Testis (tissue), 2 donors: ENCODE measurements at regions not wholly inside any gene's neighbourhood (a gene's known extent, or its start where the extent isn't known, plus 50 kb on each side); places are given as distances from the start of the nearest gene placed in this dataset.
"Not testable (repeated sequence)": the region's sequence is repeated elsewhere in the genome, so short reads cannot be mapped to it uniquely, and the experiment has no call there.

Experiments
- DNase-seq: peaks from one replicate; pipeline ENCODE4 v3.0.0-alpha.2; 2019
- H3K27ac ChIP-seq, 2 donors: fragments of 200-600 bp; sonication (generic); one replicate each; pipeline ENCODE4 v1.5.1; 2019
- H3K27me3 ChIP-seq: fragments of 200-600 bp; sonication (generic); one replicate; pipeline ENCODE4 v1.5.1; 2019
- H3K36me3 ChIP-seq: fragments of 200-600 bp; sonication (generic); one replicate; pipeline ENCODE4 v1.5.1; 2017; ENCODE audit warnings: low read depth; ENCODE audit errors: missing control alignments
- H3K4me1 ChIP-seq: fragments of 200-600 bp; sonication (generic); one replicate; pipeline ENCODE4 v1.5.1; 2019
- H3K4me3 ChIP-seq, 2 donors: fragments of 200-600 bp; sonication (generic); one replicate each; pipeline ENCODE4 v1.5.1; 2017 to 2019
- H3K9me3 ChIP-seq: fragments of 200-600 bp; sonication (generic); one replicate; pipeline ENCODE4 v1.5.1; 2017
- POLR2A ChIP-seq: fragments of 450-650 bp; IDR thresholded peaks from one replicate; pipeline ENCODE4 v1.6.1; 2017; ENCODE audit warnings: antibody characterized with exemption, mild to moderate bottlenecking, moderate library complexity
- WGBS, 2 donors: methylation state at CpG; one replicate each; pipeline ENCODE4 v1.1.5; 2018; 5-methylcytosine and 5-hydroxymethylcytosine counted together
- intact Hi-C: fragments of 100-400 bp; cut with DNase I; formaldehyde crosslinking; loops from one replicate; pipeline ENCODE4 v1.15.1; 2023; ENCODE audit warnings: low total_unique reads
- TF ChIP-seq, protein P1 (sequence below), 3 experiments: fragments of 450-650 bp in 2 of 3; fragments of 200-600 bp in 1 of 3; sonication (generic) in 1 of 3; IDR thresholded peaks; one replicate each; pipeline ENCODE4 v1.5.1; 2016 to 2019; ENCODE audit warnings: antibody characterized with exemption in 3 of 3, mild to moderate bottlenecking in 2 of 3, moderate library complexity in 1 of 3

DNA sequence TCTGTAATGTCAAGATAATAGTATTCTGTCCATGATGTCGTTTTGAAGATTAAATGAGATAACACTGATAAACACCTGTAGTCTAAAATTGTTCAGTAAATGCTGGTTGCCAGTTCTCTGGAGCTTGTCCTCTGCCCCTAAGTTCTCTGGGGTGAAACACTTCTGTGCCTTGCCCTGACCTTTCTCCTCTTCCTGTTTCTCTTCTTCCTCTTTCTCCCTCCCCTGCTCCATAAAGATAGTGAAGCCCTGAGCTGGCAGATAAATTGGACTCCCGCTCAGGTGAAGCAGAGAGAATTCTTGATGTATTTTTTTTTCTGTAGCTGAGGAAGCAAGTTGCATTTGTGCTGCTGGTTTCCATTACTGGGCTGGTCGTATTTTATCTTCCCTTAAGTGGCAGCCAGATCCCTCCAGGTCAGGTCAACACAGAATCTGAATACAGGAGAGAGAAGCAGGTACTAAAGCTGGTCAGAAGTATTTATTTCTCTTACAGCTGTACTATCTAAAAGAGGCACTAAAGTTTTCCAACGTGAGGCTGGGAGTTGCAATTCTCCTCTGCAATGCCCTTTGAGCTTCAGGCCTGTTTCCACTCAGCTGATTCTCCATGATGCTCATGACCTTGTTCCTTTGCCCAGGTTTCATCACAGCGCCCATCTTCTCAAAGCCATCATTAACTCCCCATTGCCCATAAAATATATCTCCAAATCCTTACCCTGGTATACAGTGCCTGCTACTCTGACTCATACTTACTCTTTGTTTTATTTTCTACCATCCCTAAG, 319.3 kb upstream of the CFAP20DC start:
- H3K36me3 ChIP-seq = no peaks in the 10 kb centered on the region
- H3K9me3 ChIP-seq = no peaks in the 10 kb centered on the region
- no peak overlapping the region for H3K27ac ChIP-seq
- DNase-seq = no peak
- intact Hi-C loops = no loop called here
- no peak overlapping the region for H3K4me3 ChIP-seq
- TF ChIP-seq, protein P1, sequence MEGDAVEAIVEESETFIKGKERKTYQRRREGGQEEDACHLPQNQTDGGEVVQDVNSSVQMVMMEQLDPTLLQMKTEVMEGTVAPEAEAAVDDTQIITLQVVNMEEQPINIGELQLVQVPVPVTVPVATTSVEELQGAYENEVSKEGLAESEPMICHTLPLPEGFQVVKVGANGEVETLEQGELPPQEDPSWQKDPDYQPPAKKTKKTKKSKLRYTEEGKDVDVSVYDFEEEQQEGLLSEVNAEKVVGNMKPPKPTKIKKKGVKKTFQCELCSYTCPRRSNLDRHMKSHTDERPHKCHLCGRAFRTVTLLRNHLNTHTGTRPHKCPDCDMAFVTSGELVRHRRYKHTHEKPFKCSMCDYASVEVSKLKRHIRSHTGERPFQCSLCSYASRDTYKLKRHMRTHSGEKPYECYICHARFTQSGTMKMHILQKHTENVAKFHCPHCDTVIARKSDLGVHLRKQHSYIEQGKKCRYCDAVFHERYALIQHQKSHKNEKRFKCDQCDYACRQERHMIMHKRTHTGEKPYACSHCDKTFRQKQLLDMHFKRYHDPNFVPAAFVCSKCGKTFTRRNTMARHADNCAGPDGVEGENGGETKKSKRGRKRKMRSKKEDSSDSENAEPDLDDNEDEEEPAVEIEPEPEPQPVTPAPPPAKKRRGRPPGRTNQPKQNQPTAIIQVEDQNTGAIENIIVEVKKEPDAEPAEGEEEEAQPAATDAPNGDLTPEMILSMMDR (IDR thresholded peaks at IDR 0.05) = no peak
- no peaks in the 10 kb centered on the region for H3K27me3 ChIP-seq
- WGBS, 2 donors = 55 to 67% methylated on average over 5 of the region's 5 CpGs
- no peaks in the 10 kb centered on the region for H3K4me1 ChIP-seq

DNA sequence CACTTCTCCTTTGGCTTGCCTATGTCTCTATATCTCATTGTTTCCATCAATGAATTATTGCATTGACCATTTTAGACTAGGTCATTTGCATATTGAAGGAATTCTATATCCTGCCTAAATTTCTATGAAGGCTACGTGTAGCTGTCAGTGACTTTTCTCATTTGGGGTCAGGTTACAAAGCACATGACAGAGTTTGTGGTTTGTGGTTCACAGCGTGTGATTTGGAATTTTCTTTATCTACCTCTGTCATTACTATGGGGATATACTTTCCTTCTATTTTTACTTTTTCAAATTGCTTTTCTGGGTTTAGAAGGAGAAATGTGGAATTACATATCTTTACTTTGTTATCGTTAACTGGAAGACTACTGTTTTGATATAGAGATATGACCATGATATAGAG, 317.3 kb upstream of the CFAP20DC start:
- no peak overlapping the region for H3K27ac ChIP-seq
- H3K36me3 ChIP-seq = no peaks in the 10 kb centered on the region
- DNase-seq = no peak
- H3K9me3 ChIP-seq = no peaks in the 10 kb centered on the region
- intact Hi-C loops = no loop called here
- H3K27me3 ChIP-seq = no peaks in the 10 kb centered on the region
- H3K4me1 ChIP-seq = no peaks in the 10 kb centered on the region
- TF ChIP-seq, protein P1 (IDR thresholded peaks at IDR 0.05) = no peak
- TF ChIP-seq POLR2A = no peak
- no peak overlapping the region for H3K4me3 ChIP-seq
- 53 to 61% methylated on average over 3 of the region's 3 CpGs for WGBS, 2 donors

DNA sequence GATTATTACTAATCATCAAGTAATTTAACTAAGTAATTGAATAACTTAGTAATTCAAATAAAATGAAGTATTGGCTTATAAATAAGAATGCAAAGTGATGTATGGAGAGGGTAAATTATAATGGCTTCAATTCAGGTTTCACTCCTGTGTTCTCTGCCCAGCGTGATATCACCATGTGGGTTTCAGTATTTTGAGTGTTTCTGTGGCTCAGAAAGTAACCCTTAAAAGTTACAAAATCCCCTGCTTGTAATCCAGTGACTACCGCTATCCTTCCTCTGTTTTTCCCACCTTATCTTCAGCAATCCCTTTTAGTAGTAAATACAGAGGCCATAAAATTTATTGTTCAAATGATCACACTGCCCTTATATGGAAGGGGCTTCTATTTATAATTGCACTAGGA, 316.4 kb upstream of the CFAP20DC start:
- Histone ChIP-seq H3K27ac (no peak overlapping the region), H3K4me1 (no peaks in the 10 kb centered on the region), H3K4me3 (no peak overlapping the region), H3K27me3 (no peaks in the 10 kb centered on the region), H3K36me3 (no peaks in the 10 kb centered on the region), H3K9me3 (no peaks in the 10 kb centered on the region)
- intact Hi-C loops = no loop called here
- 79 to 82% methylated on average over 2 of the region's 2 CpGs for WGBS, 2 donors
- TF ChIP-seq POLR2A = no peak
- TF ChIP-seq, protein P1 (IDR thresholded peaks at IDR 0.05) = no peak
- no peak for DNase-seq

DNA sequence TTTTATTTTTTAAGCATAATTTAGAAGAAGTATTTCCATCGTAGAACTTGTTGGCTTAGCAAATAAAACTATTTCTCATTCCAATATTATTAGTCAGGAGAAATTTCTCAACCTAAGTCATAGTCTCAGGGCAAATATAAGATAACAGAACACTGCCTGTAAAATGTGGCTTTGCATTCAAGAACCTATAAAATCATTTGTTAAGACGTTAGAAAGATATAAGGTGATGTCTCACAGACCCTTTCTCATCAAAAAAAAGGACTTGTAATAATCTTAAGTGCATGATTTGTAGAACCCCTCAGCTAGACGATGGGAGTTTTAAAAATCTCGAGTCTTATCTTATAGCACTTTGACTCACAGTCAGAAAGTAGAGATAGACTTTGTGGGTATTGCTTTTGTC, 314.7 kb upstream of the CFAP20DC start:
- DNase-seq = no peak
- intact Hi-C loops = no loop called here
- no peaks in the 10 kb centered on the region for H3K4me1 ChIP-seq

DNA sequence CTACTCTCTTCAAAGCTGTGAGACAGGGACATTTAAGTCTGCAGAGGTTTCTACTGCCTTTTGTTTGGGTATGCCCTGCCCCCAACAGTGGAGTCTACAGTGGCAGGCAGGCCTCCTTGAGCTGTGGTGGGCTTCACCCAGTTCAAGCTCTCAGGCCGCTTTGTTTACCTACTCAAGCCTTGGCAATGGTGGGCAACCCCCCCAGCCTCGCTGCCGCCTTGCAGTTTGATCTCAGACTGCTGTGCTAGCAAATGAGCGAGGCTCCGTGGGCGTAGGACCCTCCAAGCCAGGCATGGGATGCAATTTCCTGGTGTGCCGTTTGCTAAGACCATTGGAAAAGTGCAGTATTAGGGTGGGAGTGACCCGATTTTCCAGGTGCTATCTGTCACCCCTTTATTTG, 310.5 kb upstream of the CFAP20DC start:
- intact Hi-C loops = not testable (repeated sequence)

More for the DNA sequence above, 314.7 kb upstream of the CFAP20DC start:
- no peaks in the 10 kb centered on the region for H3K9me3 ChIP-seq
- H3K27me3 ChIP-seq = no peaks in the 10 kb centered on the region
- 67 to 72% methylated on average over 4 of the region's 4 CpGs for WGBS, 2 donors
- no peaks in the 10 kb centered on the region for H3K36me3 ChIP-seq
- H3K27ac ChIP-seq = no peak overlapping the region
- no peak for TF ChIP-seq POLR2A
- TF ChIP-seq, protein P1 (IDR thresholded peaks at IDR 0.05) = no peak
- H3K4me3 ChIP-seq = no peak overlapping the region

More for the DNA sequence above, 310.5 kb upstream of the CFAP20DC start:
- not testable (repeated sequence) for H3K36me3 ChIP-seq, H3K9me3 ChIP-seq, H3K4me1 ChIP-seq, H3K27me3 ChIP-seq, H3K27ac ChIP-seq, DNase-seq, H3K4me3 ChIP-seq
- WGBS, 2 donors = 91 to 94% methylated on average over 8 of the region's 8 CpGs
